RWPE2 (cell line): ENCODE measurements at regions not wholly inside any gene's neighbourhood (a gene's known extent, or its start where the extent isn't known, plus 50 kb on each side); places are given as distances from the start of the nearest gene placed in this dataset.

Experiments
- ATAC-seq: fragments of 200-7000 bp; cut with Tn5 transposase; 3 replicates; pipeline ENCODE4 v1.9.1; 2021; ENCODE audit warnings: low read depth
- DNase-seq: peaks from one replicate; pipeline ENCODE4 v3.0.0-alpha.2; 2020; ENCODE audit warnings: low spot score
- H3K27ac ChIP-seq: fragments of 450-650 bp; 2 replicates; pipeline ENCODE4 v1.5.1; 2017; ENCODE audit warnings: mild to moderate bottlenecking; ENCODE audit not compliant: poor library complexity, severe bottlenecking
- H3K27me3 ChIP-seq: fragments of 250-450 bp; sonication (Bioruptor Pico); 2 replicates; pipeline ENCODE4 v1.5.1; 2021; ENCODE audit warnings: mild to moderate bottlenecking, moderate library complexity; ENCODE audit not compliant: insufficient read depth, poor library complexity, severe bottlenecking
- H3K36me3 ChIP-seq: fragments of 250-450 bp; sonication (Bioruptor Pico); 2 replicates; pipeline ENCODE4 v1.5.1; 2020; ENCODE audit warnings: low read depth, mild to moderate bottlenecking, moderate library complexity
- H3K4me1 ChIP-seq: fragments of 250-450 bp; sonication (Bioruptor Pico); 2 replicates; pipeline ENCODE4 v1.5.1; 2021; ENCODE audit warnings: mild to moderate bottlenecking, moderate library complexity; ENCODE audit not compliant: insufficient read depth, poor library complexity, severe bottlenecking
- H3K4me3 ChIP-seq: fragments of 250-450 bp; sonication (Bioruptor Pico); 2 replicates; pipeline ENCODE4 v1.5.1; 2021; ENCODE audit warnings: mild to moderate bottlenecking, moderate library complexity; ENCODE audit not compliant: severe bottlenecking
- H3K9me3 ChIP-seq: fragments of 250-450 bp; sonication (Bioruptor Pico); 2 replicates; pipeline ENCODE4 v1.5.1; 2021; ENCODE audit warnings: mild to moderate bottlenecking, moderate library complexity; ENCODE audit not compliant: severe bottlenecking
- CTCF ChIP-seq: fragments of 450-650 bp; IDR thresholded peaks from one replicate; pipeline ENCODE4 v1.5.1; 2017; ENCODE audit warnings: mild to moderate bottlenecking, moderate library complexity; ENCODE audit not compliant: poor library complexity, severe bottlenecking

- Histone ChIP-seq H3K9me3 (no peaks in the 10 kb centered on the region), H3K4me3 (no peak overlapping the region), H3K27ac (no peak overlapping the region), H3K27me3 (no peaks in the 10 kb centered on the region), H3K4me1 (no peaks in the 10 kb centered on the region), H3K36me3 (no peaks in the 10 kb centered on the region)
- ATAC-seq, result no peak
- TF ChIP-seq CTCF, result no peak
- no peak for DNase-seq
Observed at GRCh38 chr4:126230269-126230668, 915.5 kb downstream of the FAT4 start.

DNA sequence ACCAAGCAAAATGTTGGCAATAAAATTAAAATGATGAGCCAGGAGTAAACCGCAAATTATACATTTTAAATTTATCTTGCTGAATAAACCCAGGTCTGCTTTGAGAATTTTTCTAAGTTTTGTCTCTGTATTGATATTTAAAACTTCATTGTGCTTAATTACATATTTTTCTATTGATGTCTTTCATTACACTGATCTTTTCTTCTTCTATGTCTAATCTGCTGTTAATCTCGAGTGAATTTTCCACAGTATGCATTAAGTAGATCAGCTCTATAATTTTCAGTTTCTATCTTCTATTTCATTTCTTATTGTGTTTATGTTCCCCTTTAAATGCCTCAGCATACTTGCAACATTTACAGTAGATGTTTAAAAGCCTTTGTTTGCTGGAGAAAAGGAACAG, 918.7 kb downstream of the FAT4 start:
- Histone ChIP-seq H3K4me1 (no peaks in the 10 kb centered on the region), H3K27ac (no peak overlapping the region), H3K4me3 (no peak overlapping the region), H3K27me3 (no peaks in the 10 kb centered on the region), H3K9me3 (no peaks in the 10 kb centered on the region), H3K36me3 (no peaks in the 10 kb centered on the region)
- TF ChIP-seq CTCF, result no peak
- DNase-seq (no peak), ATAC-seq (no peak)

GRCh38 chr4:126238013-126238412, 923.3 kb downstream of the FAT4 start:
- Histone ChIP-seq H3K4me1 (no peaks in the 10 kb centered on the region), H3K27ac (no peak overlapping the region), H3K9me3 (no peaks in the 10 kb centered on the region), H3K27me3 (no peaks in the 10 kb centered on the region), H3K36me3 (no peaks in the 10 kb centered on the region), H3K4me3 (no peak overlapping the region)
- DNase-seq (no peak), ATAC-seq (no peak)
- no peak for TF ChIP-seq CTCF

- H3K4me1 ChIP-seq, result no peaks in the 10 kb centered on the region
- DNase-seq (no peak), ATAC-seq (no peak)
- no peaks in the 10 kb centered on the region for H3K9me3 ChIP-seq
- no peaks in the 10 kb centered on the region for H3K36me3 ChIP-seq
- no peak overlapping the region for H3K27ac ChIP-seq
- H3K27me3 ChIP-seq, result no peaks in the 10 kb centered on the region
- TF ChIP-seq CTCF, result no peak
- no peak overlapping the region for H3K4me3 ChIP-seq
Observed at GRCh38 chr4:126241634-126242033, 926.9 kb downstream of the FAT4 start.

DNA sequence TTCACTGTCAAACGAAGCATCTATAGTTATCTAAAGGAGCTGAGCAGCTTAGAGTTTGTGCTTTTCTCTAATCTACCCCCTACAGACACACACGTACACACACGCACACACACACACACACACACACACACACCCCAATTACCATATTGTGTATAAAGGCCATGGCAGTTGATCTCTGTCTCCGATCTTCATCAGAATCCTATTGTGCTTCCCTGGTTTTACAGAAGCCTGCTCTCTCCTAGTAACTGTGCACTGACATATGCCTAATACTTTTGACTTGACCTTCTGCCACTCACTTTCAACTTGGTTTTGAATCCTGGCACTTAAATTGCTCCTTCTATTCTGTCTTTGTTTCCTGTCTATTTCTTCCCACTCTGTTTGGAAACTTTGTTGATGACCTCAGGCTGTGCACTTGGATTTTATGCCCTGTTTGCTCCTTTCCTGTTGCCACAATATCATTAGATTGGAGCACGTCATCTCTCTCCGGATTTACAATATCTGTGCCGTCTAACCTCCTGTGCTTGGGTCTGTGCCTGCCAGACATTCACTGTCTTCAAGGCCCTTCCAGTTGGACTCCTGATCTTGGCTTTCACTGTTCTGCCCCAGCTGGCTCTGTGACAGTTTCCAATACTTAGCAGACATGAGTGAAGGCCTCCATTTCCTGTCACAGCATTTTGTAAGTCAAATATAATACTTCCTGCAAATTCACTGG, 928.1 kb downstream of the FAT4 start:
- no peaks in the 10 kb centered on the region for H3K36me3 ChIP-seq
- no peaks in the 10 kb centered on the region for H3K9me3 ChIP-seq
- DNase-seq (no peak), ATAC-seq (no peak)
- no peaks in the 10 kb centered on the region for H3K27me3 ChIP-seq
- no peak overlapping the region for H3K27ac ChIP-seq
- no peaks in the 10 kb centered on the region for H3K4me1 ChIP-seq
- no peak overlapping the region for H3K4me3 ChIP-seq
- TF ChIP-seq CTCF, result no peak
